ENCODE measurements at regions not wholly inside any gene's neighbourhood (a gene's known extent, or its start where the extent isn't known, plus 50 kb on each side); places are given as distances from the start of the nearest gene placed in this dataset.
A peak's percentile ranks its signal among the peaks of the same experiment; 100 is the strongest.

- no peak for DNase-seq
Measured at GRCh38 chr3:128569756-128570155, 76.8 kb upstream of the GATA2 start.

DNA sequence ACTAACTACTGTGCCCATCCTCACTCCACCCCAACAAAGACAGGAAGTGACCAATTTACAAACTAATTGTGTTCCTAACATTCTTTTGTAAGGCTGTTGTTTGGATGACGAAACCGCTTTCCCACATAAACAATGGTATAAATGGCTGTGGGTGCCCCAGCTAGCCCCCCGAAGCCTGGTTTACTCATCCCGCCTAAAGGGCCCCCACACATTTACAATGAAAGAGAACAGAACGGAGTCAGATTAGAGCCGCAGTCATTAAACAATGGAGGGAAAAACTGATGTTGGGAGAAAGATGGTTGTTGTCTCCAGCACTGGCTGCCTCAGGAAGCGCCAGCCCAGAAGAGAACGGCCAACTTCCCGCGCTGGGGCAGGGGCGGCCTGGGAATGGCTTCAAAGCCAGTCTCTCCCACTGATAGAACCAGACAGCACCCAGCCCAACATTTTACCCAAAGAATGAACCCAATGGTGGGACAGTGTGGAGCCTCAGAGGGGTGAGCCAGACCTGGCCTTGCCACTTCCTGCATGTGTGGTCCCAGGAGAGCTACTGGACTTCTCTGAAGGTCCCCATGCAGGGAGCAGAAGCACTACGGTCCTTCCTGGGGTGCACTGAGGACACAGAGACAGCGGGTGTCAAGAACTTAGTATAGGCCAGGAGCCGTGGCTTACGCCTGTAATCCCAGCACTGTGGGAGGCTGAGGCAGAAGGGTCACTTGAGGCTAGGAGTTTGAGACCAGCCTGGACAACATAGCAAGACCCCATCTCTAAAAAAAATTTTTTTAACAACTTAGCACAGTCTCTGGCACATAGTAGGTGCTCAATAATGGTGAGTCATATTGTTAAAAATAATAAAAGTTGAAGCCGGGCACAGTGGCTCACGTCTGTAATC lies 75.8 kb upstream of the GATA2 start:
- DNase-seq = no peak

DNA sequence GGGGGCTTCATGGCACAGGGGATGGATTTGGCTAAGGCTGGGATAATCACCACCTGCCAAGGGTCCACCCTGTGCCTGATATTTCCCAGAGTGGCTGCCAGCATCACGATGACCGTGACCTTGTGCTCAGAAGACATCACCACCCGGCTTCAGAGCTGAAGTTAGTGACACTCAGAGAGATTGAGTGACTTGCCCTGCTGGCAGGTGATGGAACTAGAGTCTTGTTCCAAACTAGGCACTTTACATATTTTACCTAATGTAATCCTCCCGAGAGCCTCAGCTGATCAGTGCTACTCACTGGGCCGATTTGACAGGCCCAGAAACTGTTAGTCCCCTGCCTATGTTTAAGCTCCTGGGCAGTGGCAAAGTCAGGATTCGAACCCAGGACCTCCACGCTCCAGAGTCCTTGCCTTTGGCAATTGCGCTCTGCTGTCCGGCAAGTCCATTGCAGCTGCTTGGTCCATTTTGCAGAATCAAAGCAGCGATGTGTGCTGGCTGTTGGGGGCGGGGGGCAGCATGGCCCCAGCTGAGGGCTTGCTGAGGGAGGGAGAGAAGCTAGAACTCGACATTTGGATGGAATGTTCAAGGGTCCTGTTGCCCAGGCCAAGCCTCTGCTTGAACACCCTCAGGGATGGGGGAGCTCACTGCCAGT lies 74.8 kb upstream of the GATA2 start:
- DNase-seq = no peak

- DNase-seq = no peak
Measured at GRCh38 chr3:128567141-128567540, 74.1 kb upstream of the GATA2 start.

- DNase-seq = no peak
Measured at GRCh38 chr3:128563439-128563838, 70.4 kb upstream of the GATA2 start.

DNA sequence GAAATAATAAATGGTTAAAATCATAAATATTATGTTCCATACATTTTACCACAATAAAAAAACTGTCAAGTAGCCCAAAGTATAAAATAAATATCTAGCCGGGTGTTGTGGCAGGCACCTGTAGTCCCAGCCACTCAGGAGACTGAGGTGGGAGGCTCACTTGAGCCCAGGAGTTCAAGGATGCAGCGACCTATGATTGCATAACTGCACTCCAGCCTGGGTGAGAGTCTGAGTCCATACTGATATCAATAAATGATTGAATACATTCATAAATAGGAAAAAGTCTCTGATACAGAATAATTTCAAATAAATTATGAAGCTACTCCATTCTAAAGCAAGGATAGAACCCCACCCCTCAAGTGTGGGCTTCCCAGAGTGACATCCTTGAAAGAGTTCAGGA lies 68.5 kb upstream of the GATA2 start:
- DNase-seq = no peak

- DNase-seq = no peak
Measured at GRCh38 chr3:128560768-128561167, 67.8 kb upstream of the GATA2 start.

DNA sequence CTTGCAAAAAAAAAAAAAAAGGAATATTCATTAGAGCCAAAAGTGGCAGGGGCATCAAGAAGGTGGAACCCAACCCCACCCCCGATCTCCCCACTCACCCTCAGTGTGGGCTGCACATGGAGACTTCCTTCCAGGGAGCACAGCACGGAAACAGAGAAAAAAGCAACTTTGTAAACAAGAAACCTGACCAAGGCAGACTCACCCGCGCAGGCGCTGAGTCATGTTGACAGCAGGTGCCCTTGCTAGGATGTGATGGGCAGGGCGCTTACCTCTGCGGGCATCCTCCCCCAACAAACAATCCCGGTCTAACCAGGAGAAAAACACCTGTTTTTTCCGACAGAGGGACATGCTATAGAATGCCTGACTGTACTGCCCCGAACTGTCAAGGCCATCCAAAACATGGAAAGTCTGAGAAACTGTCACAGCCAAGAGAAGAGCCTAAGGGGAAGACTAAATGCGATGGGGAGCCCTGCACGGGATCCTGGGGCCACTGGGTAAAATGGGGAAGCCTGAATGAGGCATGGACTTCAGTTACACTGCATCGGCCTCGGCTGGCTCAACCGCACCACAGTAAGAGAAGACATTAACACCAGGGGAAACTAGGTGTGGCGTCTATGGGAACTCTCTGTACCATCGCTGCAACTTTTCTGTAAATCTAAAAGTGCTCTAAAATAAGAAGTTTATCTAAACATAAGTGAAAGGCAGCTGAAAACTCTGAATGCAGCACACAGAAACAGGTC lies 66.7 kb upstream of the GATA2 start:
- DNase-seq = no peak

DNA sequence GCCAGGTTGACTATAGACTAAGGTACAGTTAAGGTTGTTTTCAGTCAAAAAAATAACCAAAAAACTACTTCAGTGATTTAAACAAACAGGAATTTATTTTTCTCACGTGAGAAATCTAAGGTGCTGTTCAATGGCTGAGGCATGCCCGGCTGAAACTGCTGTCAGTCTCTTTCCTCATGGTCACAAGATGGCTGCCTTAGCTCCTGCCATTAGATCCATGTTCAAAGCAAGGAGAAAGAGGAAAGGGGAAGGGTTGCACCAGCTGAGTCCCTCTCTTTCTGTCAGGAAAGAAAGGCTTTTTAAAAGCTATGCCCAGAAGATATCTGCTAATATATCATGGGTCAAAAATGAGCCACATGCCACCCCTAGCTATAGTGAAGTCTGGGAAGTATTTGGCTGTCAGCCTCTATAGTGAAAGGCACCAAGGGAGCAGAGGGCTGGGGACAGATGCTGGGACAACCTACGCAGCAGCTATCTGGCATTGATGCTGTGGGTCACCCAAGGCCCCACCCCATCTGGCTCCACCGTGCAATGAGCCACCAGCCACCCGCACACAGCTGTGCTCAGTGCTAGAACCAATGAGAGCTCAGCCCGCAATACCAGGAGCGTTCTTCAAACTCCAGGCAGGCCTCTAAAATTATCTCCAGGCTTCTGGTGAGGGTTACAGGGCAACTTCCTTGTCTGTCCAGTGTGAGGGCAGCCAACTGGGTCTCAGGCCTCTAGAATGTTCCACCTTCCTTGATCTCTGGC lies 64.7 kb upstream of the GATA2 start:
- DNase-seq = no peak

- no peak for DNase-seq
Measured at GRCh38 chr3:128556907-128557306, 63.9 kb upstream of the GATA2 start.

DNA sequence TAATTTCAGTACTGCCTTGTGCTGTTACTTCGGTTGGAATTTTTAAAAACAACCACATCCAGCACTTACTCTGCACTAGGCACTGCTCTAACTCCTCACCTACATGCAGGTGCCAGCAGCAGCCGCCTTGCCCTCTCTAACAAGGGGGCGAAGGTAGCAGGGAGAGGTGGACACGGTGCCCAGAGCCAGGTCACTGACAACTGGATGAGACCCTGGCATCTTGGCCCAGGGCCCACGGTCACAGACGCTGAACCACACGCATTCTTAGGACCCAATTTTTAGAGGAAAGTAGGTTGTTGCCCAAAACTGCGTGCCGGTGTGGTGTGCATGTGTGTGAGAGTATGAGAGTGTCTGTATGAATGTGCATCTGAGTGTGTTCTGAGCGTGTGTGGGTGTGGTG lies 63.4 kb upstream of the GATA2 start:
- no peak for DNase-seq

- DNase-seq = no peak
Measured at GRCh38 chr3:128555841-128556240, 62.8 kb upstream of the GATA2 start.

DNA sequence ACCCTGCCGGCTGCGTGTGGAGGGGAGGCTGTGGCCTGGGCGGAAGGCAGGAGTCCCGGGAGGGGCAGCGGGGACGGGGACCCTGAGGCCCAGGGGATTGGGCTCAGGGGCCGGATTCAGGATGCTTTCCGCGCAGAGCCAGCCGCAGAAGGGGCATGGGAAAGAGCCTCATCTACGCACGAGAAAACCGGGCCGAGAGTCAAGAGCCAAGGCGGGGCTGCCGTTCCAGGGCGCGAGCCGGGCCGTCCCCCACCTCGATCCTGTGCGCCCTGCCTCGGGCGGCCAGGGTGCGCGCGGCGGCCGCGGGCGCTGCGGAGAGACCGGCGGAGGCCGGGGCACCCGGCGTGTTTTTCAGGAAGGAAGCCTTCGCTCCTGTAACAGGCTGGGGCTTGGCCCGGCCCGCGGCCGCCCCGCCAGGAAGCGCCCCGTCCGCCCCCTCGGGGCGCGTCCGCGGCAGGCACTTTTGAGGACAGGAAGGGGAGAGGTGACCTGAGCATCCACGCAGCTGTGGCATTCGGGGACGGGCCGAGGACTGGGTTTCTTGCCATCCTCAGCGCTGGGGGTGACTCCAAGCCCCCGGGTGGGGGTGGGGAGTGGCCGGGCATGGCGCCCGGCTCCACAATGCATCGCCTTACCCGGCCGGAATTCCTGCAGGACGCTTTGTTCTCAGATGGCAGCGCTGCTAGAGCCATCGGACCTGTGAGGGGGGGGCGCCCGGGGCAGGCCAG lies 62.3 kb upstream of the GATA2 start:
- DNase-seq = no peak

GRCh38 chr3:128554465-128555097 lies 61.6 kb upstream of the GATA2 start:
- no peak for DNase-seq

- DNase-seq = no peak
Measured at GRCh38 chr3:128554100-128554464, 61.1 kb upstream of the GATA2 start.

DNA sequence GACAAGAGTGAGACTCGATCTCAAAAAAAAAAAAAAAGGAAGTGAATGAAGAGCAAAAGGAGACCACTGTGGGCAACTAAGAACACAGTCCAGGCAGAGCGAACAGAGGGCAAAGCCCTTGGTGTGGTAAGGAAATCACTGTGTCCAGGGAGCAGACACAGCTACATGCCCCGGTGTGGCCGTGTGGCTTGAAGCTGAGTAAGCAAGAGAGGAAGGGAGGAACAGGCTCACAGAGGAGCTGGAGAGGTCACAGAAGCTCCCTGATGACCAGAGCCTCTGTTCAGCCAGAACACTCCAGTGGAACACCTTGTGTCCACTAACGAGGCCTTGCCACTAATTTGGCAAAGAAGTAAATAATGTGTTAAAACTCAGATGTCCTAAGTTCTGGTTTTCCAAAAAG lies 60.6 kb upstream of the GATA2 start:
- no peak for DNase-seq

DNA sequence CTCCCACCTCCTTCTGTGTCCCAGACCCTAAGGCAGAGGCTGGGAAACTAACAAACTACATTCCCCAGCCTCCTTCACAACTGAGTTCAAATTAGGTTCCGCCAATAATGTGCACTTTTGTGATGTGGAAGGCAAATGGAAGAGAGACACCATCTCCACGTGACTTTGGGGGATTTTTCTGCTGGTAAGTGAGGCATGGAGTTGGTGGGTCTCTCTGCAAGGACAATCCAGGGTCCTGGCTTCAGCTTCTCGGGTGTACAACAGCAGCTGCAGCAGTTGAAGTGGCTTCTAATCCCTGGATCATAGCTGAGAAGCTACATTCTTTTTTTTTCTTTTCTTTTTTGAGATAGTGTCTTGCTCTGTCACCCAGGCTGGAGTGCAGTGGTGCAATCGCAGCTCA lies 58.9 kb upstream of the GATA2 start:
- DNase-seq = peak; percentile 19

DNA sequence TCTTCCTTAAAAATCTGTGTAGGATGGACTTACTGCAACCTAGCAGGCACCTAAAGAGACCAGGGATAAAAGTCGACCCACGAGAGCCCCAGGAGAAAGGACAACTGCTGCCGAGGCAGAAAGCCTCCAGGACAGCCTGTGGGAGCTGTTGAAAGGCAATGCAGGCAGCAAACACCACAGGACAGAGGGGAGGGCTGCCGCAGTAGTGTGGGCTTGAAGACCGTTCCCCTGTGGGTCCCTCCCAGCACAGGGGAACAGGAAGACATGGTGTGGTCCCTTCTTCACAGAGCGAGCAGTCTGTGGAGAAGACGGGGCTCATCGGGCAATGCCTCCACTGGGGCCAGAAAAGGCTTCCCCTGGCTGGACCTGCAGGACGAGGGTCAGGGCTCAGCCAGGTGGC lies 58.5 kb upstream of the GATA2 start:
- no peak for DNase-seq

DNA sequence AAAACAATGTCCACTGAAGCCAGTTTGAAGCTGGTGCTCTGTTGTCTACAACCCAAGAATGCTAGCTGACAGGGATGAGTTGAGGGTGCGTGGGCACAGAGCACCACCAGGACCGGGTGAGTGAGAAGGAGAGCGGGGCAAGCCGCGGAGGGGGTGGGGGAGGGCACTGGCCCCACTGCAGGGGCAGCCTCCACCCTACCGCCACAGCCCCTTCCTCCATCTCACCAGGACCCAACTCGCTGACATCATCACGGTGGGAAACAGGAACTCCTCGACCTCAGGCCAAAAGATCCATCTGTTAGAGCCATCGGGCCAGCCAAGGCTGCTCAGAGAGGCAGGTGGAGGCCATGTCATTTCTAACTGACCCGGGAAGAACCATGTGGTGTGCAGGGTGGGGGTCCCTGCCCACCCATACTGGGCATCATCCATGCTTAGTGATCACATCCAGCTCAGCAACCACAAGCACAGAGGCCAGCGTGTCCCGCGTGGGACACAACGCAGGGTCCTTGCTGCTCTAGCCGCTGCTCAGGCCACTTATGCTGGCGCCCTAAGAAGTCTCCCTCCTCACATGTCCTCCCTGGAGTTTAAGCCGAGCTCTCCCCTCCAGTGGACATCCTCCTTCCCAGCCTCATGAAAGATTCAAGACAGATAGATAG lies 57.6 kb upstream of the GATA2 start:
- no peak for DNase-seq

- DNase-seq = no peak
Measured at GRCh38 chr3:128550113-128550440, 57.1 kb upstream of the GATA2 start.

GRCh38 chr3:128549283-128550112 lies 56.5 kb upstream of the GATA2 start:
- no peak for DNase-seq
